ENCODE measurements at regions not wholly inside any gene's neighbourhood (a gene's known extent, or its start where the extent isn't known, plus 50 kb on each side); places are given as distances from the start of the nearest gene placed in this dataset.

DNA sequence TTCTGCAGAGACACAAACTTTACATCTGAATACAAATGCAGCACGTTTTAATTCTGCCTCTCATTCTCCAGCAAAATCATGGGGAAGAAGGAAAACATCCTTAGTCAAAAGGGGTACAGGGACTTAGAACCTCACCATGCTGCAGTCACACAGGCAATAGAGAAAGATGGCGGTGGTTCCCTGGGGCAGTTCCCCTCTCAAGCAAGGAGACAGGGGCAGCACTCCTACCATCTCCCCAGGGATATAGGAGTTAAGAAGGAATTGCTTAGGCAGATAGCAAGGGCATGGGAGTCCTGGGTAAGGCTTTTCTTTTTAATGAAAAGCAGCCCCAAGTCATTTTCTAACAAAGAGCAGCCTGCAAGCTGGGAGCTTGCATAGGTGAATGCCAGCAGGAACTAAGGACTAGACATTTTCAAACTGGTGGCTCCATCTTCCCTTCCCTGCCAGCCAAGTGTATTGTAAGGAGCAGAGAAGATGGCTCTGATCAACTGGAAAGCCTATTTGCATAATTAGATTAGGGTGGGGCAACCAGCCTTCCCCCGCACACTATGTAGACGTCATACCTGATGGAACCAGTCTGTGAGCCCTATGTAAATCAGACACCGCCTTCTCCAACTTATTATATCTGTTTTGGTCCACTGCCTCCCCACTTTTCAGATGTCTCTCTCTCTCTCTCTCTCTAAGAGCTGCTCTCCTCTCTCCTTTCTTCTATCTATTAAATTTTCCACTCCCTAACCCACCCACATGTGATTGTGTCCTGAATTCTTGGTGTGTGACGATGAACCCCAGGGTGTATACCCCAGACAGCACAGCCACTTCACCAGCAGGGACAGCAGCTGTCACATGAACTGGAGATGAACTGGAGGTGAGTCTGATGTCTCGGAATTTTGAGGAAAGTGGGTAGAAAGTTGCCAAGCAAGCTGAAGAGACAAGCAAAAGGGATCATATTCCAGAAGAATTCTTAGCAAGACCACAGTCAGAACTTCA, 514.5 kb downstream of the IRS2 start (continued):
- no peak for TF ChIP-seq KAT7 (CRISPR knock-in tag; IDR thresholded peaks at IDR 0.05; ENCODE audit: borderline replicate concordance)
- TF ChIP-seq, protein P1, sequence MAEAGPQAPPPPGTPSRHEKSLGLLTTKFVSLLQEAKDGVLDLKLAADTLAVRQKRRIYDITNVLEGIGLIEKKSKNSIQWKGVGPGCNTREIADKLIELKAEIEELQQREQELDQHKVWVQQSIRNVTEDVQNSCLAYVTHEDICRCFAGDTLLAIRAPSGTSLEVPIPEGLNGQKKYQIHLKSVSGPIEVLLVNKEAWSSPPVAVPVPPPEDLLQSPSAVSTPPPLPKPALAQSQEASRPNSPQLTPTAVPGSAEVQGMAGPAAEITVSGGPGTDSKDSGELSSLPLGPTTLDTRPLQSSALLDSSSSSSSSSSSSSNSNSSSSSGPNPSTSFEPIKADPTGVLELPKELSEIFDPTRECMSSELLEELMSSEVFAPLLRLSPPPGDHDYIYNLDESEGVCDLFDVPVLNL (CRISPR knock-in tag; IDR thresholded peaks at IDR 0.05; ENCODE audit: borderline replicate concordance, low read depth), result no peak
- TF ChIP-seq, protein P2, sequence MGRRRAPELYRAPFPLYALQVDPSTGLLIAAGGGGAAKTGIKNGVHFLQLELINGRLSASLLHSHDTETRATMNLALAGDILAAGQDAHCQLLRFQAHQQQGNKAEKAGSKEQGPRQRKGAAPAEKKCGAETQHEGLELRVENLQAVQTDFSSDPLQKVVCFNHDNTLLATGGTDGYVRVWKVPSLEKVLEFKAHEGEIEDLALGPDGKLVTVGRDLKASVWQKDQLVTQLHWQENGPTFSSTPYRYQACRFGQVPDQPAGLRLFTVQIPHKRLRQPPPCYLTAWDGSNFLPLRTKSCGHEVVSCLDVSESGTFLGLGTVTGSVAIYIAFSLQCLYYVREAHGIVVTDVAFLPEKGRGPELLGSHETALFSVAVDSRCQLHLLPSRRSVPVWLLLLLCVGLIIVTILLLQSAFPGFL (CRISPR knock-in tag; IDR thresholded peaks at IDR 0.05; ENCODE audit: borderline replicate concordance), result no peak
- TF ChIP-seq RELA (CRISPR knock-in tag; IDR thresholded peaks at IDR 0.05; ENCODE audit: borderline replicate concordance), result no peak
- TF ChIP-seq, protein P3, sequence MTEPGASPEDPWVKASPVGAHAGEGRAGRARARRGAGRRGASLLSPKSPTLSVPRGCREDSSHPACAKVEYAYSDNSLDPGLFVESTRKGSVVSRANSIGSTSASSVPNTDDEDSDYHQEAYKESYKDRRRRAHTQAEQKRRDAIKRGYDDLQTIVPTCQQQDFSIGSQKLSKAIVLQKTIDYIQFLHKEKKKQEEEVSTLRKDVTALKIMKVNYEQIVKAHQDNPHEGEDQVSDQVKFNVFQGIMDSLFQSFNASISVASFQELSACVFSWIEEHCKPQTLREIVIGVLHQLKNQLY (CRISPR knock-in tag; IDR thresholded peaks at IDR 0.05), result no peak
- TF ChIP-seq, protein P4, sequence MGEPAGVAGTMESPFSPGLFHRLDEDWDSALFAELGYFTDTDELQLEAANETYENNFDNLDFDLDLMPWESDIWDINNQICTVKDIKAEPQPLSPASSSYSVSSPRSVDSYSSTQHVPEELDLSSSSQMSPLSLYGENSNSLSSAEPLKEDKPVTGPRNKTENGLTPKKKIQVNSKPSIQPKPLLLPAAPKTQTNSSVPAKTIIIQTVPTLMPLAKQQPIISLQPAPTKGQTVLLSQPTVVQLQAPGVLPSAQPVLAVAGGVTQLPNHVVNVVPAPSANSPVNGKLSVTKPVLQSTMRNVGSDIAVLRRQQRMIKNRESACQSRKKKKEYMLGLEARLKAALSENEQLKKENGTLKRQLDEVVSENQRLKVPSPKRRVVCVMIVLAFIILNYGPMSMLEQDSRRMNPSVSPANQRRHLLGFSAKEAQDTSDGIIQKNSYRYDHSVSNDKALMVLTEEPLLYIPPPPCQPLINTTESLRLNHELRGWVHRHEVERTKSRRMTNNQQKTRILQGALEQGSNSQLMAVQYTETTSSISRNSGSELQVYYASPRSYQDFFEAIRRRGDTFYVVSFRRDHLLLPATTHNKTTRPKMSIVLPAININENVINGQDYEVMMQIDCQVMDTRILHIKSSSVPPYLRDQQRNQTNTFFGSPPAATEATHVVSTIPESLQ (CRISPR knock-in tag; IDR thresholded peaks at IDR 0.05), result no peak

DNA sequence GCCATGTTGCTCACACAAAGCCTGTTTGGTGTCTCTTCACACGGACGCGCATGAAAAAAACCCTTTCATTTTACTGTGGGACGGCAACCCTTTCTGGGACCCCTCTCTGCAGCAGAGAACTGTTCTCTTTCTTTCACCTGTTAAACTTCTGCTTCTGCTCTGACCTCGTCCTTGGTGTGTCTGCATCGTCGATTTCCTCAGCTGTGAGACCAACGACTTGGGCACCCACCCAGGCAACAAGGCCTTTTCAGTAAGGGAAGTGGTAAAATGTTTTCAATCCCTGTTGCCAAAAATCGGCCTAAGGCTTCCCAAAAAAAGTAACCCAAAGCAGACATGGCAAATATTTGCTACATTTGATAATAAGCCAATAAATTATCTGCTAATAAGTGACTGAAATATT, 515.3 kb downstream of the IRS2 start:
- no peak overlapping the region for H3K4me3 Mint-ChIP-seq
- ChIA-PET CTCF (no interaction called here), POLR2A (no interaction called here)
- peaks cover 71% of the 10 kb centered on the region for H3K4me1 Mint-ChIP-seq
- peaks cover 10% of the 10 kb centered on the region for H3K9me3 Mint-ChIP-seq
- H3K36me3 Mint-ChIP-seq, result peaks cover 14% of the 10 kb centered on the region
- ATAC-seq (no peak), DNase-seq (ENCODE audit: low spot score) (no peak)
- H3K27me3 Mint-ChIP-seq (ENCODE audit: low read depth), result peaks cover 6% of the 10 kb centered on the region
- peak overlapping the region; percentile 61 for H3K27ac Mint-ChIP-seq
- TF ChIP-seq ZNF671 (CRISPR knock-in tag; IDR thresholded peaks at IDR 0.05), result no peak
- TF ChIP-seq HMGA2 (CRISPR knock-in tag; IDR thresholded peaks at IDR 0.05), result no peak
- TF ChIP-seq TEAD4 (CRISPR knock-in tag; IDR thresholded peaks at IDR 0.05), result no peak
- no peak for TF ChIP-seq FOXK1 (CRISPR knock-in tag; IDR thresholded peaks at IDR 0.05)
- TF ChIP-seq CREM (CRISPR knock-in tag; IDR thresholded peaks at IDR 0.05), result no peak
- TF ChIP-seq SOX15 (CRISPR knock-in tag; IDR thresholded peaks at IDR 0.05), result no peak
- TF ChIP-seq, protein P5, sequence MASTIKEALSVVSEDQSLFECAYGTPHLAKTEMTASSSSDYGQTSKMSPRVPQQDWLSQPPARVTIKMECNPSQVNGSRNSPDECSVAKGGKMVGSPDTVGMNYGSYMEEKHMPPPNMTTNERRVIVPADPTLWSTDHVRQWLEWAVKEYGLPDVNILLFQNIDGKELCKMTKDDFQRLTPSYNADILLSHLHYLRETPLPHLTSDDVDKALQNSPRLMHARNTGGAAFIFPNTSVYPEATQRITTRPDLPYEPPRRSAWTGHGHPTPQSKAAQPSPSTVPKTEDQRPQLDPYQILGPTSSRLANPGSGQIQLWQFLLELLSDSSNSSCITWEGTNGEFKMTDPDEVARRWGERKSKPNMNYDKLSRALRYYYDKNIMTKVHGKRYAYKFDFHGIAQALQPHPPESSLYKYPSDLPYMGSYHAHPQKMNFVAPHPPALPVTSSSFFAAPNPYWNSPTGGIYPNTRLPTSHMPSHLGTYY (CRISPR knock-in tag; IDR thresholded peaks at IDR 0.05), result no peak
- TF ChIP-seq NR2C2 (CRISPR knock-in tag; IDR thresholded peaks at IDR 0.05), result no peak
- TF ChIP-seq JAZF1 (CRISPR knock-in tag; IDR thresholded peaks at IDR 0.05), result no peak
- TF ChIP-seq, protein P6, sequence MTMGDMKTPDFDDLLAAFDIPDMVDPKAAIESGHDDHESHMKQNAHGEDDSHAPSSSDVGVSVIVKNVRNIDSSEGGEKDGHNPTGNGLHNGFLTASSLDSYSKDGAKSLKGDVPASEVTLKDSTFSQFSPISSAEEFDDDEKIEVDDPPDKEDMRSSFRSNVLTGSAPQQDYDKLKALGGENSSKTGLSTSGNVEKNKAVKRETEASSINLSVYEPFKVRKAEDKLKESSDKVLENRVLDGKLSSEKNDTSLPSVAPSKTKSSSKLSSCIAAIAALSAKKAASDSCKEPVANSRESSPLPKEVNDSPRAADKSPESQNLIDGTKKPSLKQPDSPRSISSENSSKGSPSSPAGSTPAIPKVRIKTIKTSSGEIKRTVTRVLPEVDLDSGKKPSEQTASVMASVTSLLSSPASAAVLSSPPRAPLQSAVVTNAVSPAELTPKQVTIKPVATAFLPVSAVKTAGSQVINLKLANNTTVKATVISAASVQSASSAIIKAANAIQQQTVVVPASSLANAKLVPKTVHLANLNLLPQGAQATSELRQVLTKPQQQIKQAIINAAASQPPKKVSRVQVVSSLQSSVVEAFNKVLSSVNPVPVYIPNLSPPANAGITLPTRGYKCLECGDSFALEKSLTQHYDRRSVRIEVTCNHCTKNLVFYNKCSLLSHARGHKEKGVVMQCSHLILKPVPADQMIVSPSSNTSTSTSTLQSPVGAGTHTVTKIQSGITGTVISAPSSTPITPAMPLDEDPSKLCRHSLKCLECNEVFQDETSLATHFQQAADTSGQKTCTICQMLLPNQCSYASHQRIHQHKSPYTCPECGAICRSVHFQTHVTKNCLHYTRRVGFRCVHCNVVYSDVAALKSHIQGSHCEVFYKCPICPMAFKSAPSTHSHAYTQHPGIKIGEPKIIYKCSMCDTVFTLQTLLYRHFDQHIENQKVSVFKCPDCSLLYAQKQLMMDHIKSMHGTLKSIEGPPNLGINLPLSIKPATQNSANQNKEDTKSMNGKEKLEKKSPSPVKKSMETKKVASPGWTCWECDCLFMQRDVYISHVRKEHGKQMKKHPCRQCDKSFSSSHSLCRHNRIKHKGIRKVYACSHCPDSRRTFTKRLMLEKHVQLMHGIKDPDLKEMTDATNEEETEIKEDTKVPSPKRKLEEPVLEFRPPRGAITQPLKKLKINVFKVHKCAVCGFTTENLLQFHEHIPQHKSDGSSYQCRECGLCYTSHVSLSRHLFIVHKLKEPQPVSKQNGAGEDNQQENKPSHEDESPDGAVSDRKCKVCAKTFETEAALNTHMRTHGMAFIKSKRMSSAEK (CRISPR knock-in tag; IDR thresholded peaks at IDR 0.05; ENCODE audit: borderline replicate concordance), result no peak
- TF ChIP-seq ELF4 (CRISPR knock-in tag; IDR thresholded peaks at IDR 0.05; ENCODE audit: low read depth), result no peak
- TF ChIP-seq EMX1 (CRISPR knock-in tag; IDR thresholded peaks at IDR 0.05), result no peak
- TF ChIP-seq, protein P7, sequence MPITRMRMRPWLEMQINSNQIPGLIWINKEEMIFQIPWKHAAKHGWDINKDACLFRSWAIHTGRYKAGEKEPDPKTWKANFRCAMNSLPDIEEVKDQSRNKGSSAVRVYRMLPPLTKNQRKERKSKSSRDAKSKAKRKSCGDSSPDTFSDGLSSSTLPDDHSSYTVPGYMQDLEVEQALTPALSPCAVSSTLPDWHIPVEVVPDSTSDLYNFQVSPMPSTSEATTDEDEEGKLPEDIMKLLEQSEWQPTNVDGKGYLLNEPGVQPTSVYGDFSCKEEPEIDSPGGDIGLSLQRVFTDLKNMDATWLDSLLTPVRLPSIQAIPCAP (CRISPR knock-in tag; IDR thresholded peaks at IDR 0.05), result no peak
- TF ChIP-seq, protein P8, sequence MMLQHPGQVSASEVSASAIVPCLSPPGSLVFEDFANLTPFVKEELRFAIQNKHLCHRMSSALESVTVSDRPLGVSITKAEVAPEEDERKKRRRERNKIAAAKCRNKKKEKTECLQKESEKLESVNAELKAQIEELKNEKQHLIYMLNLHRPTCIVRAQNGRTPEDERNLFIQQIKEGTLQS (CRISPR knock-in tag; conservative IDR thresholded peaks at IDR 0.05), result no peak
